HCT116 (cell line): ENCODE measurements at regions not wholly inside any gene's neighbourhood (a gene's known extent, or its start where the extent isn't known, plus 50 kb on each side); places are given as distances from the start of the nearest gene placed in this dataset.

Experiments used
- ATAC-seq: fragments of 200-7000 bp; cut with Tn5 transposase; 2 replicates; pipeline ENCODE4 v1.9.1; 2020; ENCODE audit warnings: mild to moderate bottlenecking, moderate library complexity
- BruUV-seq: library from RNA; stranded (reverse); fragments of 400-500 nt; replicated peaks from 2 replicates; lab custom pipeline; 2021; lab: Mats Ljungman, UMichigan
- CTCF ChIA-PET: fragments of 300-600 bp; sonication (Branson Sonifier 250); formaldehyde crosslinking; loops from one replicate; lab custom pipeline; 2021; ENCODE audit warnings: antibody characterized with exemption; lab: Charles Lee
- POLR2A ChIA-PET: fragments of 300-600, 350-600 bp; sonication (Branson Sonifier 250); formaldehyde crosslinking; loops from one replicate; lab custom pipeline; 2021; ENCODE audit warnings: antibody characterized with exemption; lab: Charles Lee
- RAD21 ChIA-PET, 2 experiments: fragments of 300-600 bp; sonication (Branson Sonifier 250); formaldehyde crosslinking; loops; one replicate each; lab custom pipeline; 2023; ENCODE audit warnings: low total read pairs in 2 of 2; ENCODE audit not compliant: uncharacterized antibody in 2 of 2, unreplicated experiment in 2 of 2, low non-redundant PET in 1 of 2; lab: Charles Lee
- DNase-seq: peaks from one replicate; pipeline ENCODE4 v3.0.0-alpha.2; 2010; ENCODE audit warnings: low read depth, low spot score
- H2AFZ ChIP-seq: fragments of 200-600 bp; shearing (Covaris generic), sonication (generic); 2 replicates; pipeline ENCODE4 v1.6.1; 2017; ENCODE audit warnings: low read depth, mixed run types, mixed read lengths, antibody characterized with exemption, low read length; ENCODE audit not compliant: poor library complexity, severe bottlenecking
- H3K27ac ChIP-seq: 2 replicates; pipeline ENCODE4 v1.5.1; 2012; ENCODE audit warnings: low read depth, low read length
- H3K27me3 ChIP-seq: fragments of 200-600 bp; sonication (generic); 2 replicates; pipeline ENCODE4 v1.6.1; 2016; ENCODE audit warnings: mixed run types, low read length, mixed read lengths; ENCODE audit not compliant: insufficient read depth
- H3K36me3 ChIP-seq, 2 experiments: fragments of 200-500 bp in 1 of 2; fragments of 200-600 bp in 1 of 2; sonication (Bioruptor generic) in 1 of 2; sonication (generic) in 1 of 2; 2 replicates each; pipeline versions ENCODE4 v1.5.1 to v1.6.1; 2014 to 2016; ENCODE audit warnings: low read length in 2 of 2, inconsistent platforms in 1 of 2, mixed read lengths in 1 of 2, mixed run types in 1 of 2; ENCODE audit not compliant: insufficient read depth in 2 of 2, control insufficient read depth in 1 of 2
- H3K4me1 ChIP-seq, 2 experiments: fragments of 200-600 bp in 1 of 2; sonication (generic) in 1 of 2; 2 replicates each; pipeline versions ENCODE4 v1.5.1 to v1.6.1; 2012 to 2017; ENCODE audit warnings: low read length in 2 of 2, inconsistent platforms in 1 of 2, mild to moderate bottlenecking in 1 of 2, mixed read lengths in 1 of 2, mixed run types in 1 of 2, moderate library complexity in 1 of 2; ENCODE audit not compliant: insufficient read depth in 2 of 2, control insufficient read depth in 1 of 2
- H3K4me2 ChIP-seq: fragments of 200-600 bp; sonication (generic); 2 replicates; pipeline ENCODE4 v1.6.1; 2017; ENCODE audit warnings: mixed run types, low read length, mixed read lengths
- H3K4me3 ChIP-seq, 2 experiments: fragments of 200-600 bp in 1 of 2; sonication (generic) in 1 of 2; replicated peaks in 1 of 2; 2 replicates each; pipeline ENCODE4 v1.5.1; 2011 to 2016; ENCODE audit warnings: low read length in 2 of 2, control low read depth in 1 of 2, low read depth in 1 of 2, mild to moderate bottlenecking in 1 of 2, mixed read lengths in 1 of 2, mixed run types in 1 of 2
- H3K79me2 ChIP-seq: fragments of 200-600 bp; sonication (generic); 2 replicates; pipeline ENCODE4 v1.6.1; 2017; ENCODE audit warnings: mild to moderate bottlenecking, mixed run types, low read length, moderate library complexity, mixed read lengths; ENCODE audit not compliant: insufficient read depth
- H3K9ac ChIP-seq: fragments of 200-600 bp; sonication (generic); 2 replicates; pipeline ENCODE4 v1.6.1; 2016; ENCODE audit warnings: low read length, mixed read lengths
- H3K9me2 ChIP-seq: fragments of 200-600 bp; sonication (generic), shearing (Covaris generic); 2 replicates; pipeline ENCODE4 v1.6.1; 2017; ENCODE audit warnings: mixed run types, mild to moderate bottlenecking, moderate library complexity; ENCODE audit not compliant: insufficient read depth
- H3K9me3 ChIP-seq, 2 experiments: fragments of 200-500 bp in 1 of 2; fragments of 200-600 bp in 1 of 2; sonication (Bioruptor generic) in 1 of 2; sonication (generic) in 1 of 2; 2 replicates each; pipeline ENCODE4 v1.6.1; 2014 to 2017; ENCODE audit warnings: low read length in 2 of 2, mixed read lengths in 2 of 2, inconsistent platforms in 1 of 2, low read depth in 1 of 2, mild to moderate bottlenecking in 1 of 2, mixed run types in 1 of 2, moderate library complexity in 1 of 2; ENCODE audit not compliant: control insufficient read depth in 1 of 2, insufficient read depth in 1 of 2
- H4K20me1 ChIP-seq: fragments of 200-600 bp; sonication (generic), shearing (Covaris generic); 2 replicates; pipeline ENCODE4 v1.6.1; 2017; ENCODE audit warnings: mixed run types, mild to moderate bottlenecking, moderate library complexity; ENCODE audit not compliant: insufficient read depth
- ATF3 ChIP-seq: IDR thresholded peaks from 2 replicates; pipeline ENCODE4 v1.6.1; 2012
- CBX3 ChIP-seq: IDR thresholded peaks from 2 replicates; pipeline ENCODE4 v1.6.1; 2012; ENCODE audit warnings: low read depth
- CEBPB ChIP-seq: IDR thresholded peaks from 2 replicates; pipeline ENCODE4 v1.6.1; 2012; ENCODE audit warnings: low read depth
- CTCF ChIP-seq, 3 experiments: fragments of 200-600 bp in 1 of 3; sonication (generic) in 1 of 3; IDR thresholded peaks in 2 of 3; conservative IDR thresholded peaks in 1 of 3; 2 replicates each; pipeline ENCODE4 v1.5.1; 2012 to 2017; ENCODE audit warnings: low read depth in 2 of 3, low read length in 2 of 3, antibody characterized with exemption in 1 of 3, borderline replicate concordance in 1 of 3, control low read depth in 1 of 3, mild to moderate bottlenecking in 1 of 3, mixed read lengths in 1 of 3, mixed run types in 1 of 3, moderate library complexity in 1 of 3; ENCODE audit not compliant: insufficient read depth in 1 of 3
- ELF1 ChIP-seq: IDR thresholded peaks from 2 replicates; pipeline ENCODE4 v1.6.1; 2012; ENCODE audit warnings: low read depth, borderline replicate concordance
- EZH2 ChIP-seq: fragments of 200-600 bp; sonication (generic); IDR thresholded peaks from 2 replicates; pipeline ENCODE4 v1.6.1; 2017; ENCODE audit warnings: antibody characterized with exemption, mixed run types
- FOSL1 ChIP-seq: IDR thresholded peaks from 2 replicates; pipeline ENCODE4 v1.6.1; 2012; ENCODE audit warnings: low read depth
- JUND ChIP-seq: IDR thresholded peaks from 2 replicates; pipeline ENCODE4 v1.6.1; 2012
- MAX ChIP-seq: IDR thresholded peaks from 2 replicates; pipeline ENCODE4 v1.6.1; 2012
- RAD21 ChIP-seq: IDR thresholded peaks from 2 replicates; pipeline ENCODE4 v1.6.1; 2012; ENCODE audit warnings: low read depth, mild to moderate bottlenecking
- SIN3A ChIP-seq: IDR thresholded peaks from 2 replicates; pipeline ENCODE4 v1.6.1; 2012; ENCODE audit warnings: low read depth
- TCF7L2 ChIP-seq: IDR thresholded peaks from 2 replicates; pipeline ENCODE4 v1.7.0; 2011; ENCODE audit warnings: borderline replicate concordance, inconsistent platforms; ENCODE audit not compliant: insufficient read depth, insufficient read length; ENCODE audit errors: extremely low read depth
- YY1 ChIP-seq: IDR thresholded peaks from 2 replicates; pipeline ENCODE4 v1.6.1; 2011; ENCODE audit warnings: low read length, low read depth, moderate library complexity, mild to moderate bottlenecking; ENCODE audit not compliant: insufficient replicate concordance; ENCODE audit errors: extremely low read depth
- ZBTB33 ChIP-seq: IDR thresholded peaks from 2 replicates; pipeline ENCODE4 v1.6.1; 2011; ENCODE audit warnings: mild to moderate bottlenecking, low read length, moderate library complexity; ENCODE audit not compliant: insufficient replicate concordance; ENCODE audit errors: extremely low read depth
- ZNF274 ChIP-seq: fragments of 200-500 bp; sonication (Bioruptor generic); IDR thresholded peaks from 2 replicates; pipeline ENCODE4 v1.6.1; 2014; ENCODE audit warnings: mild to moderate bottlenecking, low read depth, low read length, inconsistent platforms
- intact Hi-C: fragments of 100-400 bp; cut with micrococcal nuclease; formaldehyde crosslinking; loops from 2 replicates; pipeline ENCODE4 v1.10.0; 2022

- TF ChIP-seq ELF1 (no peak), FOSL1 (no peak), TCF7L2 (no peak), CTCF (IDR thresholded peaks at IDR 0.05 in 2 of 3, conservative IDR thresholded peaks at IDR 0.05 in 1 of 3; ENCODE audit: borderline replicate concordance in 1 of 3, insufficient read depth in 1 of 3, low read depth in 2 of 3, low read length in 2 of 3) (no peak), MAX (no peak), ZNF274 (no peak)
Measured at GRCh38 chr1:55316947-55317662, 101.9 kb upstream of the USP24 start (continued).

GRCh38 chr1:55316502-55316901 is 101.3 kb upstream of the USP24 start:
- no peaks in the 10 kb centered on the region for H4K20me1 ChIP-seq
- H3K4me3 ChIP-seq: no peak overlapping the region
- H3K4me2 ChIP-seq: no peak overlapping the region
- no peak overlapping the region for H3K27ac ChIP-seq
- CTCF ChIA-PET: no interaction called here
- no peaks in the 10 kb centered on the region for H3K9me3 ChIP-seq
- H3K27me3 ChIP-seq: no peaks in the 10 kb centered on the region
- H3K9me2 ChIP-seq: no peaks in the 10 kb centered on the region
- no peak overlapping the region for H3K9ac ChIP-seq
- BruUV-seq: no TSS peak
- H3K4me1 ChIP-seq: no peaks in the 10 kb centered on the region
- no peaks in the 10 kb centered on the region for H3K79me2 ChIP-seq
- intact Hi-C loops: no loop called here
- POLR2A ChIA-PET: no interaction called here
- RAD21 ChIA-PET: no interaction called here
- no peak overlapping the region for H2AFZ ChIP-seq
- no peaks in the 10 kb centered on the region for H3K36me3 ChIP-seq
- DNase-seq: no peak
- no peak for ATAC-seq
- no peak for TF ChIP-seq ATF3
- no peak for TF ChIP-seq ZBTB33
- no peak for TF ChIP-seq SIN3A
- no peak for TF ChIP-seq ELF1
- no peak for TF ChIP-seq EZH2
- TF ChIP-seq CEBPB: no peak
- TF ChIP-seq CBX3: no peak
- TF ChIP-seq FOSL1: no peak
- no peak for TF ChIP-seq YY1
- no peak for TF ChIP-seq JUND
- TF ChIP-seq RAD21: no peak
